Kidney epithelial cell (primary cell): ENCODE measurements at regions not wholly inside any gene's neighbourhood (a gene's known extent, or its start where the extent isn't known, plus 50 kb on each side); places are given as distances from the start of the nearest gene placed in this dataset.

Source experiments
- DNase-seq: peaks from one replicate; pipeline ENCODE4 v3.0.0-alpha.2; 2010; ENCODE audit warnings: low read depth
- H3K27me3 ChIP-seq: 2 replicates; pipeline ENCODE4 v1.6.0; 2011; ENCODE audit warnings: low read length; ENCODE audit not compliant: control insufficient read depth, insufficient read depth
- H3K36me3 ChIP-seq: 2 replicates; pipeline ENCODE4 v1.5.1; 2011; ENCODE audit warnings: low read length; ENCODE audit not compliant: control insufficient read depth, insufficient read depth
- H3K4me3 ChIP-seq: 2 replicates; pipeline ENCODE4 v1.5.1; 2011; ENCODE audit warnings: low read depth, mild to moderate bottlenecking, control low read depth, low read length
- CTCF ChIP-seq: IDR thresholded peaks from 2 replicates; pipeline ENCODE4 v1.5.1; 2011; ENCODE audit warnings: mild to moderate bottlenecking, moderate library complexity, low read length, control low read depth, inconsistent platforms; ENCODE audit not compliant: insufficient read depth, poor library complexity, severe bottlenecking

GRCh38 chr16:49097964-49098363 lies 183.7 kb downstream of the CBLN1 start:
- no peaks in the 10 kb centered on the region for H3K36me3 ChIP-seq
- TF ChIP-seq CTCF = no peak

GRCh38 chr16:49096176-49096945 lies 185.3 kb downstream of the CBLN1 start:
- DNase-seq = no peak
- Histone ChIP-seq H3K36me3 (no peaks in the 10 kb centered on the region), H3K27me3 (no peaks in the 10 kb centered on the region), H3K4me3 (no peak overlapping the region)
- TF ChIP-seq CTCF = no peak

More at GRCh38 chr16:49097964-49098363, 183.7 kb downstream of the CBLN1 start:
- DNase-seq = no peak
- no peak overlapping the region for H3K4me3 ChIP-seq
- no peaks in the 10 kb centered on the region for H3K27me3 ChIP-seq

DNA sequence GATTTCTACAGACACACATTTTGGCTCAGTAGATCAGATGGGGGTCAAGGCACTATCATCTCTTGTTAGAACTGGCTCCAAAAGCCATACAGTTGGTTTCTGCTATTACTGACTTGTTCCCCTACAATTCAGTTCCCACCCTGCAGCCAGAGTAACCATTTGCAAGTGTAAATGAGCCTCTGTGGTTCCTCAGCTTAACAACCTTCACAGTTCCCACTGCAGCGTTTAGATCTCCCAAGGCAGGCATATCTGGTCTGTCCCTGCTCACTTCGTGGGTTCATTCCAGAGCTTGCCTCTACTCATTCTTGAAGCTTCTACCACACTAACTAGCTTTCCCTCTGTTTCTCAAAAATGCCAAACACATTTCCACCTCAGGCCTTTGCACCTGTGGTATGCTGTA lies 186.1 kb downstream of the CBLN1 start:
- TF ChIP-seq CTCF = no peak
- Histone ChIP-seq H3K4me3 (no peak overlapping the region), H3K36me3 (no peaks in the 10 kb centered on the region), H3K27me3 (no peaks in the 10 kb centered on the region)
- no peak for DNase-seq

DNA sequence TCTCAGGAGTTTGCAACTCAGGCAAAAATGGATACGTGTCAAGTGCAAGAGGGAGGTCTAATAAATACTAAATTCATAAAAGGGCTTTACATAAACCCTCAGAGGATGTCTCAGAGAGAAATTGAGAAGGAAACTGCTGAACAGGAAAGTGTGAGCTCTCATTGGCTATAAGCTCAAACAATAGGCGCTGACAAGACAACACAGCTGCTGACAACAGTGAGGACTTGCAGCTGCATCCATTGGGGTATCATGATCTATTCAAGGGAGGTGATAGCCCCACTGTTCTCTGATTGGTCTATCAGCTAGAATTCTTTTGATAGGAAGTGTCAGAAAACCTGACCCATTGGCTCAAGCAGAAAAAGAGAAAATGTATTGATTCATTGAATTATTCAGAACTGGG lies 187.2 kb downstream of the CBLN1 start:
- no peak for DNase-seq
- no peak for TF ChIP-seq CTCF
- no peak overlapping the region for H3K4me3 ChIP-seq
- H3K27me3 ChIP-seq = no peaks in the 10 kb centered on the region
- H3K36me3 ChIP-seq = no peaks in the 10 kb centered on the region

- TF ChIP-seq CTCF = no peak
- Histone ChIP-seq H3K27me3 (no peaks in the 10 kb centered on the region), H3K4me3 (no peak overlapping the region), H3K36me3 (no peaks in the 10 kb centered on the region)
- DNase-seq = no peak
Measured at GRCh38 chr16:49093939-49094338, 187.7 kb downstream of the CBLN1 start.

DNA sequence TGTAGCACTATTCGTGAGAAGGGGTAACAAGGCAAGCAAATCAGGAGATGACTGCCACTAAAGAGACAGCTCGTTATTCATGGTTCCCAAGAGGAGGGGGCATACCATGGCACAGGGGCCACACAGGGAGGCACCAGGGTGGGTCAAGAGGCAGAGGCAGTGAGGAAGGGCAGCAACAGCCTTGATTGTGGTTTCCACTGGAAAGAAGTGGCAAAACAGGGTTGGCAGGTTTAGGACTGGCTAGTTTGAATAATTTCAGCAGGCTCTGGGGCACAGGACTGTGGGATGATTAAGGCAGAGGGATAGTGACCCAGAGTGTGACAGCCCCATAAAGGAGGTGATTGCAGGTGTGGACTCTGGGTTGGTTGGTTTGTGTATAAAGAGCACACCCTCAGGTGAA lies 188.9 kb downstream of the CBLN1 start:
- Histone ChIP-seq H3K36me3 (no peaks in the 10 kb centered on the region), H3K27me3 (no peaks in the 10 kb centered on the region), H3K4me3 (no peak overlapping the region)
- DNase-seq = no peak
- no peak for TF ChIP-seq CTCF
